ENCODE measurements at regions not wholly inside any gene's neighbourhood (a gene's known extent, or its start where the extent isn't known, plus 50 kb on each side); places are given as distances from the start of the nearest gene placed in this dataset.

GRCh38 chr2:163802284-163802683, 66.5 kb upstream of the FIGN start:
- no peak for DNase-seq

GRCh38 chr2:163801486-163801885, 65.7 kb upstream of the FIGN start:
- DNase-seq, result no peak

- peak; percentile 57 for DNase-seq
Observed at GRCh38 chr2:163800951-163801381, 65.2 kb upstream of the FIGN start.

GRCh38 chr2:163799807-163800206, 64.0 kb upstream of the FIGN start:
- no peak for DNase-seq

- no peak for DNase-seq
Observed at GRCh38 chr2:163794635-163795034, 58.8 kb upstream of the FIGN start.
